Caco-2 (cell line): ENCODE measurements at regions not wholly inside any gene's neighbourhood (a gene's known extent, or its start where the extent isn't known, plus 50 kb on each side); places are given as distances from the start of the nearest gene placed in this dataset.

Experiments used
- BruUV-seq: library from RNA; stranded (reverse); fragments of 400-500 nt; replicated peaks from 2 replicates; lab custom pipeline; 2021; lab: Mats Ljungman, UMichigan
- CTCF ChIA-PET: fragments of 300-600 bp; sonication (Branson Sonifier 250); formaldehyde crosslinking; loops from one replicate; lab custom pipeline; 2022; ENCODE audit warnings: antibody characterized with exemption; lab: Charles Lee
- POLR2A ChIA-PET: fragments of 300-600 bp; sonication (Branson Sonifier 250); formaldehyde crosslinking; loops from one replicate; lab custom pipeline; 2022; ENCODE audit warnings: antibody characterized with exemption; lab: Charles Lee
- DNase-seq, 2 experiments: peaks; one replicate each; pipeline versions ENCODE4 v3.0.0 to v3.0.0-alpha.2; 2020 to 2022
- H3K27me3 ChIP-seq: replicated peaks from 2 replicates; pipeline ENCODE4 v1.6.0; 2011; ENCODE audit warnings: low read length; ENCODE audit not compliant: control insufficient read depth, insufficient read depth
- H3K36me3 ChIP-seq: 2 replicates; pipeline ENCODE4 v1.5.1; 2011; ENCODE audit warnings: low read length; ENCODE audit not compliant: control insufficient read depth, insufficient read depth
- H3K4me1 ChIP-seq: fragments of 250-450 bp; sonication (Bioruptor Pico); 2 replicates; pipeline ENCODE4 v1.5.1; 2020; ENCODE audit warnings: mild to moderate bottlenecking
- H3K4me3 ChIP-seq: 2 replicates; pipeline ENCODE4 v1.5.1; 2011; ENCODE audit warnings: low read depth, mild to moderate bottlenecking, control low read depth, low read length
- H3K9me3 ChIP-seq: fragments of 250-450 bp; sonication (Bioruptor Pico); 2 replicates; pipeline ENCODE4 v1.5.1; 2020; ENCODE audit warnings: mild to moderate bottlenecking, moderate library complexity
- H3K27ac Mint-ChIP-seq: one replicate; pipeline ENCODE4 v1.8.0; 2022; ENCODE audit warnings: mixed read lengths; ENCODE audit not compliant: unreplicated experiment
- H3K27me3 Mint-ChIP-seq: one replicate; pipeline ENCODE4 v1.8.0; 2022; ENCODE audit warnings: mixed read lengths; ENCODE audit not compliant: insufficient read depth, unreplicated experiment
- H3K36me3 Mint-ChIP-seq: one replicate; pipeline ENCODE4 v1.8.0; 2022; ENCODE audit warnings: mild to moderate bottlenecking, mixed read lengths; ENCODE audit not compliant: insufficient read depth, unreplicated experiment
- H3K4me1 Mint-ChIP-seq: one replicate; pipeline ENCODE4 v1.8.0; 2022; ENCODE audit warnings: low read depth, mixed read lengths; ENCODE audit not compliant: unreplicated experiment
- H3K4me3 Mint-ChIP-seq: one replicate; pipeline ENCODE4 v1.8.0; 2022; ENCODE audit warnings: mild to moderate bottlenecking, moderate library complexity, mixed read lengths; ENCODE audit not compliant: unreplicated experiment
- H3K9me3 Mint-ChIP-seq: one replicate; pipeline ENCODE4 v1.8.0; 2022; ENCODE audit warnings: mixed read lengths; ENCODE audit not compliant: unreplicated experiment
- CTCF ChIP-seq, 2 experiments: fragments of 200-600 bp in 1 of 2; IDR thresholded peaks; 1 replicate in 1 of 2; 2 replicates in 1 of 2; pipeline versions ENCODE4 v1.5.1 to v1.8.0; 2011 to 2022; ENCODE audit warnings: antibody characterized with exemption in 1 of 2, control low read depth in 1 of 2, inconsistent platforms in 1 of 2, low read depth in 1 of 2, low read length in 1 of 2, mild to moderate bottlenecking in 1 of 2, moderate library complexity in 1 of 2; ENCODE audit not compliant: insufficient read depth in 1 of 2, severe bottlenecking in 1 of 2, unreplicated experiment in 1 of 2
- intact Hi-C: fragments of 100-400 bp; cut with micrococcal nuclease; formaldehyde crosslinking; loops from one replicate; pipeline ENCODE4 v1.10.0; 2022; ENCODE audit not compliant: unreplicated experiment

GRCh38 chr22:34971456-34971855 lies 94.5 kb upstream of the ISX start:
- POLR2A ChIA-PET = no interaction called here
- H3K4me1 ChIP-seq = no peaks in the 10 kb centered on the region
- Mint-ChIP-seq H3K27ac (no peak overlapping the region), H3K4me3 (no peak overlapping the region), H3K9me3 (no peaks in the 10 kb centered on the region), H3K4me1 (peaks cover 7% of the 10 kb centered on the region), H3K27me3 (peaks cover 6% of the 10 kb centered on the region), H3K36me3 (no peaks in the 10 kb centered on the region)
- CTCF ChIA-PET = no interaction called here
- no peaks in the 10 kb centered on the region for H3K36me3 ChIP-seq
- no peaks in the 10 kb centered on the region for H3K27me3 ChIP-seq
- DNase-seq = no peak
- BruUV-seq = no TSS peak
- no peaks in the 10 kb centered on the region for H3K9me3 ChIP-seq
- no peak for TF ChIP-seq CTCF (IDR thresholded peaks at IDR 0.05; ENCODE audit: insufficient read depth in 1 of 2, low read depth in 1 of 2, low read length in 1 of 2, severe bottlenecking in 1 of 2, unreplicated experiment in 1 of 2)
- no peak overlapping the region for H3K4me3 ChIP-seq
- intact Hi-C loops = no loop called here

- CTCF ChIA-PET = interaction anchor here (0.6 kb wide), 1 partner anchor 1934 kb away, joined by 3 read pairs; no protein-coding TSS in a partner anchor
- Mint-ChIP-seq H3K36me3 (no peaks in the 10 kb centered on the region), H3K9me3 (no peaks in the 10 kb centered on the region), H3K27ac (no peak overlapping the region), H3K4me3 (no peak overlapping the region), H3K4me1 (peaks cover 6% of the 10 kb centered on the region), H3K27me3 (peaks cover 6% of the 10 kb centered on the region)
- H3K27me3 ChIP-seq = no peaks in the 10 kb centered on the region
- POLR2A ChIA-PET = no interaction called here
- no peak for TF ChIP-seq CTCF (IDR thresholded peaks at IDR 0.05; ENCODE audit: insufficient read depth in 1 of 2, low read depth in 1 of 2, low read length in 1 of 2, severe bottlenecking in 1 of 2, unreplicated experiment in 1 of 2)
- BruUV-seq = no TSS peak
- intact Hi-C loops = no loop called here
- no peaks in the 10 kb centered on the region for H3K4me1 ChIP-seq
- no peak overlapping the region for H3K4me3 ChIP-seq
- H3K36me3 ChIP-seq = no peaks in the 10 kb centered on the region
- H3K9me3 ChIP-seq = no peaks in the 10 kb centered on the region
- DNase-seq = no peak
Observed at GRCh38 chr22:34972191-34972897, 93.6 kb upstream of the ISX start.

GRCh38 chr22:34973016-34973415 lies 92.9 kb upstream of the ISX start:
- Mint-ChIP-seq H3K9me3 (no peaks in the 10 kb centered on the region), H3K27ac (no peak overlapping the region), H3K36me3 (no peaks in the 10 kb centered on the region), H3K27me3 (peaks cover 6% of the 10 kb centered on the region), H3K4me1 (no peaks in the 10 kb centered on the region), H3K4me3 (no peak overlapping the region)
- DNase-seq = no peak
- Histone ChIP-seq H3K4me1 (no peaks in the 10 kb centered on the region), H3K36me3 (no peaks in the 10 kb centered on the region), H3K27me3 (no peaks in the 10 kb centered on the region), H3K4me3 (no peak overlapping the region), H3K9me3 (no peaks in the 10 kb centered on the region)
- intact Hi-C loops = no loop called here
- ChIA-PET CTCF (no interaction called here), POLR2A (no interaction called here)
- no TSS peak for BruUV-seq
- TF ChIP-seq CTCF (IDR thresholded peaks at IDR 0.05; ENCODE audit: insufficient read depth in 1 of 2, low read depth in 1 of 2, low read length in 1 of 2, severe bottlenecking in 1 of 2, unreplicated experiment in 1 of 2) = no peak
